C4-2B (cell line): ENCODE measurements at regions not wholly inside any gene's neighbourhood (a gene's known extent, or its start where the extent isn't known, plus 50 kb on each side); places are given as distances from the start of the nearest gene placed in this dataset.

Source experiments
- H3K27ac ChIP-seq: fragments of 450-650 bp; 2 replicates; pipeline ENCODE4 v1.5.1; 2017
- CTCF ChIP-seq: fragments of 450-650 bp; conservative IDR thresholded peaks from 2 replicates; pipeline ENCODE4 v1.5.1; 2017; ENCODE audit warnings: mild to moderate bottlenecking
- ZFX ChIP-seq: fragments of 450-650 bp; IDR thresholded peaks from 2 replicates; pipeline ENCODE4 v1.6.1; 2017

DNA sequence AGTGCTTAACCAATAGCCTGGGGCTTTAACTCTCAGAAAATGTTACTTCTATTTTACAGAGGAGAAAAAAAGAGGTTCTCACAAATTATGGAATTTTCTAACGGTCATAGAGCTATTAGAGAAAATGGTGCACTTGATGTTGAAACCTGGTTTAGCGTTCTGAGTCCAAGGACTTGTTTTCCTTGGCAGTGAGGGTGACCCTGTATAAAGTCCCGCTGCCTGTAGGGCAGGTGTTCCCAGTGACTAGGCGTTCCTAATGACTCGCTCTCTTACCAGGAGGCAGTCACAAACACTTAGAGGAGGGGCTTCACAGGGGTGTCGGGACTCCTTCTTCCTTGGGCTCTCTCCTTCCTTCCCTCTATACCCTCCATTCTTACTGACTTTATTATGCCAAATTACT, 175.8 kb downstream of the ACTR3 start:
- no peak for TF ChIP-seq CTCF
- TF ChIP-seq ZFX: no peak
- no peak overlapping the region for H3K27ac ChIP-seq

DNA sequence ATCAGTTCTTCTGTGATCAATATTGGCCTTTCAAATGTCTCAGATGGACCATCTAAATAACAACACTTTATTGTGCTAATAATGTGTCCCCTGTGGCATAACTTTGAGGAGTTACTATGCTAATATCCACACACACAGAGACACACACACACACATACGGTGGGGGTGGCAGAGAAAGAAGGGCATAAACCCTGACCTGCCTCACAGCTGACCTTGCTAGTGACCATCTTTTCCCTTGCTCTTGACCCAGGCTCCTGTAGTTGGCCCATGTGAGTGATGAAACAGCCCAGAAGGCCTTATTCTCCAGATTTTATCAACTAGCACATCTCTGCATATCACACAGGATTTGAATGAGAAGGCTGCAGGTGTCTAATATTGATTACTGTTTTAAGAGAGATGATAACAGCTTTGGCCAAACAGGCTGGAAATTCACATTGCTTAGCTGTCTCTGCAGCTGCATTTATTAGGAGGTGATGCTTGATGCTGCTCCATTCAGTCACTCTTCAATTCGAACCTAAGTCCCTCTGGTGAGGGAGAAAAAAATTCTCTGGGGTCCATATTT, 176.4 kb downstream of the ACTR3 start:
- H3K27ac ChIP-seq: no peak overlapping the region
- TF ChIP-seq ZFX (no peak), CTCF (no peak)

DNA sequence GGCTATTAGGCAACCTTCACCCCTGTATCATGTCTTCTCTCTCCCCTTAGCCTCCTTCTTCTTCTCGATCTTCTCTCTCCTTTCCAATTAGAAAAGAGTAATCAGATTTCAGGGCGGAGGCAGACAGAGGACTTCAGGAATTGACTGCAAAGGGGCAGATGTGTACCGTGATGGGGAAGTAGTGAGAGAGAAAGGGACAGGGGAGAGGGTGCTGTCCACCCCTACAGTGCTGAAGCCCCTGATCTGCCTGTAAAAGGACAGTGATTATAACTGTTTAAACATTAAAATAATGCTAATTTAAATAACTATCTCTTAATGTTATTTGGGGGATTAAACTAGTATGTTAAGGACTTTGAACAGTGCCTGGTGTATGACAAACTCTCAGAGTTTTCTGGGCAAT, 178.5 kb downstream of the ACTR3 start:
- TF ChIP-seq CTCF (no peak), ZFX (no peak)
- no peak overlapping the region for H3K27ac ChIP-seq

- no peak overlapping the region for H3K27ac ChIP-seq
- TF ChIP-seq CTCF (no peak), ZFX (no peak)
These were observed 187.1 kb downstream of the ACTR3 start for GRCh38 chr2:114076961-114077360.

DNA sequence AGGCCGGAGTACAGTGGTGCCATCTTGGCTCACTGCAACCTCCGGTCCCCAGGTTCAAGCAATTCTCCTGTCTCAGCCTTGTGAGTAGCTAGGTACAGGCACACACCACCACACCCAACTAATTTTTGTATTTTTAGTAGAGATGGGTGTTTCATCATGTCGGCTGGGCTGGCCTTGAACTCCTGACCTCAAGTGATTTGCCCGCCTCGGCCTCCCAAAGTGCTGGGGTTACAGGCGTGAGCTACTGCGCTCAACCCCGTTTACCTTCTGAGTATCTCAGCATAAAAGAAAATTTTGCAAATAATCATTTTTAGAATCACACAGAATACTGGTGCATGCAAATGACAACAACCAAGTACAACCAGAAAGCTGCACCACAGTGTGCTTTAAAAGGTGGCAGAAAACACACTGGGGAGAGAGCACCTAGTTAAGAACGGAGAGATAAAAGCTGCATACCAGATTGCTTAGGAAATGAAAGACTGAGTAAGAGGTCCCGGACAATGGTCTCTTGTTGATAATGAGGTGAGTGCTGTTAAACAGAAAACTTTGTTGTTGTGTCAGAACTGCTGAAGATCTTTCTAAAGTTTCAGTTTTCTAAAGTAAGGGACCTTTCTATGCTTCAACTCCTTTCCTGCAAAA, 189.6 kb downstream of the ACTR3 start:
- no peak overlapping the region for H3K27ac ChIP-seq
- TF ChIP-seq ZFX (no peak), CTCF (no peak)

- H3K27ac ChIP-seq: no peak overlapping the region
- TF ChIP-seq CTCF: no peak
- no peak for TF ChIP-seq ZFX
These were observed 193.0 kb downstream of the ACTR3 start for GRCh38 chr2:114082731-114083433.

- no peak overlapping the region for H3K27ac ChIP-seq
- TF ChIP-seq ZFX (no peak), CTCF (no peak)
These were observed 194.0 kb downstream of the ACTR3 start for GRCh38 chr2:114083717-114084387.
